ENCODE measurements at regions not wholly inside any gene's neighbourhood (a gene's known extent, or its start where the extent isn't known, plus 50 kb on each side); places are given as distances from the start of the nearest gene placed in this dataset.

GRCh38 chr4:138367942-138368341 is 125.8 kb upstream of the SLC7A11 start:
- TF ChIP-seq, protein P1, sequence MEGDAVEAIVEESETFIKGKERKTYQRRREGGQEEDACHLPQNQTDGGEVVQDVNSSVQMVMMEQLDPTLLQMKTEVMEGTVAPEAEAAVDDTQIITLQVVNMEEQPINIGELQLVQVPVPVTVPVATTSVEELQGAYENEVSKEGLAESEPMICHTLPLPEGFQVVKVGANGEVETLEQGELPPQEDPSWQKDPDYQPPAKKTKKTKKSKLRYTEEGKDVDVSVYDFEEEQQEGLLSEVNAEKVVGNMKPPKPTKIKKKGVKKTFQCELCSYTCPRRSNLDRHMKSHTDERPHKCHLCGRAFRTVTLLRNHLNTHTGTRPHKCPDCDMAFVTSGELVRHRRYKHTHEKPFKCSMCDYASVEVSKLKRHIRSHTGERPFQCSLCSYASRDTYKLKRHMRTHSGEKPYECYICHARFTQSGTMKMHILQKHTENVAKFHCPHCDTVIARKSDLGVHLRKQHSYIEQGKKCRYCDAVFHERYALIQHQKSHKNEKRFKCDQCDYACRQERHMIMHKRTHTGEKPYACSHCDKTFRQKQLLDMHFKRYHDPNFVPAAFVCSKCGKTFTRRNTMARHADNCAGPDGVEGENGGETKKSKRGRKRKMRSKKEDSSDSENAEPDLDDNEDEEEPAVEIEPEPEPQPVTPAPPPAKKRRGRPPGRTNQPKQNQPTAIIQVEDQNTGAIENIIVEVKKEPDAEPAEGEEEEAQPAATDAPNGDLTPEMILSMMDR (IDR thresholded peaks at IDR 0.05; ENCODE audit: low read length) = no peak
- no peak for TF ChIP-seq EZH2 (optimal IDR thresholded peaks at IDR 0.05; ENCODE audit: low read depth, low read length)
